SU-DHL-6 (cell line): ENCODE measurements at regions not wholly inside any gene's neighbourhood (a gene's known extent, or its start where the extent isn't known, plus 50 kb on each side); places are given as distances from the start of the nearest gene placed in this dataset.
"Not testable (repeated sequence)": the region's sequence is repeated elsewhere in the genome, so short reads cannot be mapped to it uniquely, and the experiment has no call there.

ENCODE experiments used
- H2AFZ ChIP-seq: fragments of 200-600 bp; sonication (generic); 2 replicates; pipeline ENCODE4 v1.6.1; 2014; ENCODE audit warnings: low read depth, mild to moderate bottlenecking, moderate library complexity, mixed read lengths, antibody characterized with exemption, low read length; ENCODE audit not compliant: severe bottlenecking
- H3F3A ChIP-seq: fragments of 200-600 bp; shearing (Covaris generic); 2 replicates; pipeline ENCODE4 v1.6.0; 2016; ENCODE audit warnings: antibody characterized with exemption, mild to moderate bottlenecking; ENCODE audit not compliant: insufficient read depth
- H3K27ac ChIP-seq: fragments of 200-600 bp; sonication (generic); 2 replicates; pipeline ENCODE4 v1.5.1; 2016; ENCODE audit warnings: low read depth, mild to moderate bottlenecking, low read length, moderate library complexity, mixed read lengths
- H3K27me3 ChIP-seq: fragments of 200-600 bp; sonication (generic), shearing (Covaris generic); 2 replicates; pipeline ENCODE4 v1.6.0; 2014; ENCODE audit warnings: mild to moderate bottlenecking, low read length
- H3K36me3 ChIP-seq: fragments of 200-600 bp; sonication (generic); 2 replicates; pipeline ENCODE4 v1.6.1; 2014; ENCODE audit warnings: mild to moderate bottlenecking, low read length, mixed read lengths
- H3K4me2 ChIP-seq: fragments of 300-600, 200-600 bp; shearing (Covaris generic), sonication (generic); 2 replicates; pipeline ENCODE4 v1.6.0; 2014; ENCODE audit warnings: low read length, low read depth, mild to moderate bottlenecking; ENCODE audit not compliant: poor library complexity, severe bottlenecking
- H3K4me3 ChIP-seq: fragments of 200-600 bp; sonication (generic); 2 replicates; pipeline ENCODE4 v1.5.1; 2014; ENCODE audit warnings: antibody characterized with exemption, low read length, mild to moderate bottlenecking, mixed read lengths; ENCODE audit not compliant: insufficient read depth, poor library complexity, severe bottlenecking
- H3K79me2 ChIP-seq: fragments of 200-600 bp; sonication (generic); 2 replicates; pipeline ENCODE4 v1.6.1; 2014; ENCODE audit warnings: mild to moderate bottlenecking, low read length, moderate library complexity; ENCODE audit not compliant: insufficient read depth
- H3K9ac ChIP-seq: fragments of 200-600 bp; sonication (generic); 2 replicates; pipeline ENCODE4 v1.7.0; 2014; ENCODE audit warnings: mild to moderate bottlenecking, low read length
- H3K9me2 ChIP-seq: fragments of 200-600 bp; sonication (generic); replicated peaks from 2 replicates; pipeline ENCODE4 v1.6.1; 2014; ENCODE audit warnings: low read length; ENCODE audit not compliant: insufficient read depth
- H3K9me3 ChIP-seq: fragments of 200-600 bp; sonication (generic); 2 replicates; pipeline ENCODE4 v1.6.1; 2014; ENCODE audit warnings: low read length, mixed read lengths; ENCODE audit not compliant: insufficient read depth
- H4K20me1 ChIP-seq: fragments of 200-600 bp; sonication (generic); 2 replicates; pipeline ENCODE4 v1.6.1; 2014; ENCODE audit warnings: low read depth, mild to moderate bottlenecking, antibody characterized with exemption, low read length, moderate library complexity, mixed read lengths
- EZH2phosphoT487 ChIP-seq: fragments of 200-600 bp; sonication (generic), shearing (Covaris generic); conservative IDR thresholded peaks from 2 replicates; pipeline ENCODE4 v1.6.1; 2018; ENCODE audit warnings: mild to moderate bottlenecking, antibody characterized with exemption, low read length, moderate library complexity, mixed read lengths
- TF ChIP-seq, protein P1 (sequence below): fragments of 200-600 bp; sonication (generic); IDR thresholded peaks from one replicate; pipeline ENCODE4 v1.5.1; 2017; ENCODE audit warnings: antibody characterized with exemption, mild to moderate bottlenecking, low read length, moderate library complexity; ENCODE audit not compliant: insufficient read depth, poor library complexity, severe bottlenecking

DNA sequence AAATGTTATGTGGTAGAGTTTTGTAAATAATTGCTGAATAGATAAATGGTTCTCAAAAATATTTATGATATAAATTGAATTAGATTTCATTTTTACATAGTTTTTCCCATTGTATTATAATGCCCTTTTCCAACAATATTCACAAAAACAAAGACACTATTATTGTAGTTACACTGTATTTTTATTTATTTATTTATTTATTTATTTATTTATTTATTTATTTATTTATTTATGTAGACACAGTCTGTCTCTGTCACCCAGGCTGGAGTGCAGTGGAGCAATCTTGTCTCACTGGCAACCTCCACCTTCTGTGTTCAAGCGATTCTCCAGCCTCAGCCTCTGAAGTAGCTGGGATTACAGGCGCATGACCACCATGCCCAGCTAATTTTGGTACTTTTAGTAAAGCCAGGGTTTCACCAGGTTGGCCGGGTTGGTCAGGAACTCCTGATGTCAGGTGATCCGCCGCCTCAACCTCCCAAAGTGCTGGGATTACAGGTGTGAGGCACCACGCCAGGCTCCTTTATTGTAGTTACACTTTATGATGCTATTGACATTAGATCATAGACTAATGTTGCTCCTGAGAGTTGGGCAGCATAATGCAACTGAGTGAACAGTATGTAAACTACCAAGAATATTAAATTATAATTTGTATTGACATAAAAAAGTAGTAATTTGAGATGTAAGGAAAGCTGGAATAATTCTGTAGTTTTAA is 1430.0 kb upstream of the PRMT6 start:
- H3F3A ChIP-seq, result no peaks in the 10 kb centered on the region
- H3K9me2 ChIP-seq, result no peaks in the 10 kb centered on the region
- no peak overlapping the region for H3K4me3 ChIP-seq
- H3K27me3 ChIP-seq, result no peaks in the 10 kb centered on the region
- H3K4me2 ChIP-seq, result no peak overlapping the region
- no peaks in the 10 kb centered on the region for H4K20me1 ChIP-seq
- no peak overlapping the region for H3K9ac ChIP-seq
- no peak overlapping the region for H3K27ac ChIP-seq
- no peaks in the 10 kb centered on the region for H3K79me2 ChIP-seq
- no peaks in the 10 kb centered on the region for H3K36me3 ChIP-seq
- H3K9me3 ChIP-seq, result no peaks in the 10 kb centered on the region
- TF ChIP-seq, protein P1, sequence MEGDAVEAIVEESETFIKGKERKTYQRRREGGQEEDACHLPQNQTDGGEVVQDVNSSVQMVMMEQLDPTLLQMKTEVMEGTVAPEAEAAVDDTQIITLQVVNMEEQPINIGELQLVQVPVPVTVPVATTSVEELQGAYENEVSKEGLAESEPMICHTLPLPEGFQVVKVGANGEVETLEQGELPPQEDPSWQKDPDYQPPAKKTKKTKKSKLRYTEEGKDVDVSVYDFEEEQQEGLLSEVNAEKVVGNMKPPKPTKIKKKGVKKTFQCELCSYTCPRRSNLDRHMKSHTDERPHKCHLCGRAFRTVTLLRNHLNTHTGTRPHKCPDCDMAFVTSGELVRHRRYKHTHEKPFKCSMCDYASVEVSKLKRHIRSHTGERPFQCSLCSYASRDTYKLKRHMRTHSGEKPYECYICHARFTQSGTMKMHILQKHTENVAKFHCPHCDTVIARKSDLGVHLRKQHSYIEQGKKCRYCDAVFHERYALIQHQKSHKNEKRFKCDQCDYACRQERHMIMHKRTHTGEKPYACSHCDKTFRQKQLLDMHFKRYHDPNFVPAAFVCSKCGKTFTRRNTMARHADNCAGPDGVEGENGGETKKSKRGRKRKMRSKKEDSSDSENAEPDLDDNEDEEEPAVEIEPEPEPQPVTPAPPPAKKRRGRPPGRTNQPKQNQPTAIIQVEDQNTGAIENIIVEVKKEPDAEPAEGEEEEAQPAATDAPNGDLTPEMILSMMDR, result no peak
- TF ChIP-seq EZH2phosphoT487, result no peak
- no peak overlapping the region for H2AFZ ChIP-seq

GRCh38 chr1:105631153-105631744 is 1425.2 kb upstream of the PRMT6 start:
- H3K36me3 ChIP-seq, H3K27ac ChIP-seq, H3K4me3 ChIP-seq, H2AFZ ChIP-seq, H3K4me2 ChIP-seq, H3K9ac ChIP-seq, H3K27me3 ChIP-seq, H3F3A ChIP-seq, H4K20me1 ChIP-seq, H3K9me3 ChIP-seq, H3K79me2 ChIP-seq, H3K9me2 ChIP-seq: not testable (repeated sequence)

GRCh38 chr1:105632342-105633196 is 1423.9 kb upstream of the PRMT6 start:
- Histone ChIP-seq H3K36me3 (no peaks in the 10 kb centered on the region), H3K9ac (no peak overlapping the region), H3K9me2 (no peaks in the 10 kb centered on the region), H3K27me3 (no peaks in the 10 kb centered on the region), H3K79me2 (no peaks in the 10 kb centered on the region), H3K4me3 (no peak overlapping the region), H3F3A (no peaks in the 10 kb centered on the region), H3K27ac (no peak overlapping the region), H2AFZ (no peak overlapping the region), H3K9me3 (no peaks in the 10 kb centered on the region), H4K20me1 (no peaks in the 10 kb centered on the region), H3K4me2 (no peak overlapping the region)
- TF ChIP-seq, protein P1, result no peak
- no peak for TF ChIP-seq EZH2phosphoT487
